Tibial artery (tissue), 4 donors: ENCODE measurements at regions not wholly inside any gene's neighbourhood (a gene's known extent, or its start where the extent isn't known, plus 50 kb on each side); places are given as distances from the start of the nearest gene placed in this dataset.

ENCODE experiments used
- DNase-seq, 2 donors: peaks; one replicate each; pipeline ENCODE4 v3.0.0-alpha.2; 2019
- H3K27ac ChIP-seq, 2 donors: fragments of 200-600 bp; sonication (generic) in 1 of 2; 1 replicate in 1 of 2; 2 replicates in 1 of 2; pipeline ENCODE4 v1.5.1; 2018 to 2019; ENCODE audit warnings: mild to moderate bottlenecking in 1 of 2
- H3K27me3 ChIP-seq, 2 donors: fragments of 200-600 bp; sonication (generic) in 1 of 2; one replicate each; pipeline versions ENCODE4 v1.5.1 to v1.6.0; 2016 to 2019
- H3K36me3 ChIP-seq, 3 donors: fragments of 200-600 bp; sonication (generic) in 2 of 3; one replicate each; pipeline ENCODE4 v1.5.1; 2016 to 2019; ENCODE audit warnings: mild to moderate bottlenecking in 2 of 3
- H3K4me1 ChIP-seq, 4 donors: fragments of 200-600 bp; sonication (generic) in 2 of 4; 1 replicate in 3 of 4; 2 replicates in 1 of 4; pipeline ENCODE4 v1.5.1; 2016 to 2019
- H3K4me3 ChIP-seq, 2 donors: fragments of 200-600 bp; sonication (generic) in 1 of 2; 1 replicate in 1 of 2; 2 replicates in 1 of 2; pipeline ENCODE4 v1.5.1; 2018 to 2019; ENCODE audit warnings: mild to moderate bottlenecking in 2 of 2
- H3K9me3 ChIP-seq, 3 donors: fragments of 200-600 bp; sonication (generic) in 1 of 3; one replicate each; pipeline ENCODE4 v1.5.1; 2016 to 2019
- intact Hi-C: fragments of 100-400 bp; cut with DNase I; formaldehyde crosslinking; loops from one replicate; pipeline ENCODE4 v1.15.0; 2023; ENCODE audit warnings: low total_unique reads
- TF ChIP-seq, protein P1 (sequence below), 2 experiments: fragments of 200-600 bp in 1 of 2; fragments of 450-650 bp in 1 of 2; IDR thresholded peaks; one replicate each; pipeline ENCODE4 v1.5.1; 2017 to 2019; ENCODE audit warnings: antibody characterized with exemption in 2 of 2, mild to moderate bottlenecking in 1 of 2, moderate library complexity in 1 of 2

DNA sequence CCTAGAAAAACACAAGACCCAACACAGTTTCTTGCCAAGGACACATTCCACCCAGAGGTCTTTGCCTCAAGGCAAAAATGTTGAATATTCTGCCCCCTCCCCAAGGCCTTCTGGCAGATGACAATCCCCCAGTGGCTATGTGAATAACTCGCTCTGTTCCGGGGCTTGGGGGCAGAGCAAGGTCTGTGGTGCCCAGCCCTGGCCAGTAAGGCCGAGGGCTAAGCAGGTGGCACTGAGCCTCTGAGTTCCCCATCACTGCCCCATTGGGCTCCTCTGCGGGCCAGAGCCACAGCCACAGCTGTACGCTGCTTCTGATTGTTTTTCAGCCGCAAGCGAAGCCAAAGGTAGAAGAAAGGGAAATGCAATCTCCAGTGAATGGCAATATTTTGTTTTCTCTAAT is 567.9 kb downstream of the CCDC171 start:
- no peak overlapping the region for H3K4me3 ChIP-seq
- peaks cover 0 to 16% (median 10%) of the 10 kb centered on the region in 4 donors for H3K4me1 ChIP-seq
- H3K27me3 ChIP-seq: no peaks in the 10 kb centered on the region
- no peaks in the 10 kb centered on the region for H3K9me3 ChIP-seq
- no peaks in the 10 kb centered on the region for H3K36me3 ChIP-seq
- DNase-seq: no peak
- intact Hi-C loops: no loop called here
- TF ChIP-seq, protein P1, sequence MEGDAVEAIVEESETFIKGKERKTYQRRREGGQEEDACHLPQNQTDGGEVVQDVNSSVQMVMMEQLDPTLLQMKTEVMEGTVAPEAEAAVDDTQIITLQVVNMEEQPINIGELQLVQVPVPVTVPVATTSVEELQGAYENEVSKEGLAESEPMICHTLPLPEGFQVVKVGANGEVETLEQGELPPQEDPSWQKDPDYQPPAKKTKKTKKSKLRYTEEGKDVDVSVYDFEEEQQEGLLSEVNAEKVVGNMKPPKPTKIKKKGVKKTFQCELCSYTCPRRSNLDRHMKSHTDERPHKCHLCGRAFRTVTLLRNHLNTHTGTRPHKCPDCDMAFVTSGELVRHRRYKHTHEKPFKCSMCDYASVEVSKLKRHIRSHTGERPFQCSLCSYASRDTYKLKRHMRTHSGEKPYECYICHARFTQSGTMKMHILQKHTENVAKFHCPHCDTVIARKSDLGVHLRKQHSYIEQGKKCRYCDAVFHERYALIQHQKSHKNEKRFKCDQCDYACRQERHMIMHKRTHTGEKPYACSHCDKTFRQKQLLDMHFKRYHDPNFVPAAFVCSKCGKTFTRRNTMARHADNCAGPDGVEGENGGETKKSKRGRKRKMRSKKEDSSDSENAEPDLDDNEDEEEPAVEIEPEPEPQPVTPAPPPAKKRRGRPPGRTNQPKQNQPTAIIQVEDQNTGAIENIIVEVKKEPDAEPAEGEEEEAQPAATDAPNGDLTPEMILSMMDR (IDR thresholded peaks at IDR 0.05): no peak
- no peak overlapping the region for H3K27ac ChIP-seq

DNA sequence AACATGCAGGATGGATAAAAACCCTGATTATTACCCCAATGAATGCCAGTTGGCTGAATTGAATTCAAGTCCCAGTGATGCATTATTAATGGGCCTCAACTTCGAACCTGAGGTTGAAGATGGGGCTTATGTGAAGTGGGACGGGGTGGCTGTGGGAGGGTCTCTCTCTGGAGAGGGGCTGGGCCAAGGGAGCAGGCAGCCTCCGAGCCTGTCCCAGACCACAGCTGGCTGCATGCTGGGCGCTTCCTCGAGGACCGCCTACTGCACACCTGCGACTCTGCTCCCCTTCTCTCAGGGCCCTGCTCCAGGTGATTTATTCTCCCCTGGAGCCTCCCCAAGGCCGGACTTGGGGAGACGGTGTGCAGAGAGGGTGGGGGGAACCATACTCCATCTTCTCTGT is 568.3 kb downstream of the CCDC171 start:
- intact Hi-C loops: no loop called here
- Histone ChIP-seq H3K27me3 (no peaks in the 10 kb centered on the region), H3K4me3 (no peak overlapping the region), H3K9me3 (no peaks in the 10 kb centered on the region), H3K27ac (no peak overlapping the region), H3K36me3 (no peaks in the 10 kb centered on the region), H3K4me1 (peaks cover 0 to 16% (median 10%) of the 10 kb centered on the region in 4 donors)
- no peak for DNase-seq
- TF ChIP-seq, protein P1 (IDR thresholded peaks at IDR 0.05): no peak

DNA sequence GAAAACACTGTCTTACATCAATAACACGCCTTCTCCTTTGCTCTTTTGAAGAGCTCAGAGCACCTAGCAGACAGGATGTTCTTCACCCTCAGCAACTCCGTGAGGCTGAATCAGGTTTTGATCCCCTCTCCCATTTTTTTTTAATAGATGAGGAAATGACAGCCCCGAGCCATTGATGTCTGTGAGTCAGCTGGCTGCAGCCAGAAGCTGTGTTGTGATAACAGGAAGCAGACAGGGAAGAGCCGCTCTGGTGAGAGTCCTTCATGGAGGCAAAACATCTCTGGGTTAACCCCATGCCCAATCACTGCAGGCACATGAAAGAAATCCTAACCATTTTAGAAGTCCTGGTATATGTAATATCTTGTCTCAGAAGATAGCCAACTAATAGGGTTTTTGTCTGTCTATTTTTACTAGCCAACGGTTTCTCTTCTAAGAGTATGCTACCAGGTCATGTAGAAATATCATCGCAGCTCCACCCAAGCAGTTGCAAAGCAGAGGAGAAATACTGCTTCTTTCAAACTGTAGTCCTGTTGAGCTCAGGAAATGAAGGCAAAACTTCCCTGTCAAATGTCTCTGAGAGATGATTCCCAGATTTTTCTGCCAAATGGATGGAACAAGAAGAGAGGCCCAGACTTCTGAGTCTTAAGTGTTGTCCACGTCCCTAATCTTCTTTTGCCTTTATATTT is 568.9 kb downstream of the CCDC171 start:
- Histone ChIP-seq H3K9me3 (no peaks in the 10 kb centered on the region), H3K27ac (no peak overlapping the region), H3K4me1 (peaks cover 0 to 16% (median 10%) of the 10 kb centered on the region in 4 donors), H3K36me3 (no peaks in the 10 kb centered on the region), H3K4me3 (no peak overlapping the region), H3K27me3 (no peaks in the 10 kb centered on the region)
- no peak for DNase-seq
- intact Hi-C loops: no loop called here
- TF ChIP-seq, protein P1 (IDR thresholded peaks at IDR 0.05): no peak

DNA sequence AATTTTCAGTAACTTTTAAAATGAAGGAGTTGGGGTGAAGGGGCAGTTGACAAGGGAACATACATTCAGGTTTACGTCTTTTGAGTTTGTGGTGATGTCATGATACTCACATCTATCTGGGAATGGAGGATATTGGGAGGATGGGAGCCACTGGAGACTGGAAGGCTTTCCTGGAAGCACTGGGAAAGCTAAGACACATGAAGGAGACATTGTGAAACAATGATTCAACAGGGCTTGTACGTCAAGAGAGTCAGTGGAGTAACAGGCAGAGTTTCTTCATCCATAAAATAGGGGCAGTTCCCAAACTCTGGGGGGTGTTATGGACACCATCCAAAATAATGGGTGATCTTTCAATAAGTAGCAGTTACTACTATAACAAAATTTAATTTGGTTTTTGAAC is 572.8 kb downstream of the CCDC171 start:
- H3K36me3 ChIP-seq: no peaks in the 10 kb centered on the region
- TF ChIP-seq, protein P1 (IDR thresholded peaks at IDR 0.05): no peak
- no peak for DNase-seq
- H3K9me3 ChIP-seq: no peaks in the 10 kb centered on the region
- H3K4me3 ChIP-seq: no peak overlapping the region
- peaks cover 0 to 3% (median 1%) of the 10 kb centered on the region in 4 donors for H3K4me1 ChIP-seq
- H3K27ac ChIP-seq: no peak overlapping the region
- intact Hi-C loops: no loop called here
- H3K27me3 ChIP-seq: no peaks in the 10 kb centered on the region

DNA sequence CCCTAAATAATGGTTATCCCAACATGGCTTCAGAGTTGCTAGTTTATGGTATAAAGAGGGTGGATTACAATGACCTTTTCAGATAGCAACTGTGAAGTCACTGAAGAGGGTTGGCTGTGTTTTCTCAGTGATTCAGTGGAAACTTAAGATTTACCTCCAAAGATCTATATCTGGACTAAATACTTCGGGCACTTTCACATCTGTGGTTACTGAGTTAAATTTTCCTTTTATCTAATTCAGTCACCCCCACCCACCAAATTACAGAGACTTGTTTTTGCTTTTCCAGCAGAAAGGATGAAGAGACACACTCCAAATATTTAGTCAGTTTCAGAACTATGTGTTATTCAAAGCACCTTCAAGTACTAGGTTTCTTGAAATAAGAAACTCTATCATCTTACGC is 573.2 kb downstream of the CCDC171 start:
- Histone ChIP-seq H3K9me3 (no peaks in the 10 kb centered on the region), H3K27ac (no peak overlapping the region), H3K4me3 (no peak overlapping the region), H3K4me1 (no peaks in the 10 kb centered on the region), H3K36me3 (no peaks in the 10 kb centered on the region), H3K27me3 (no peaks in the 10 kb centered on the region)
- intact Hi-C loops: no loop called here
- TF ChIP-seq, protein P1 (IDR thresholded peaks at IDR 0.05): no peak
- DNase-seq: no peak

DNA sequence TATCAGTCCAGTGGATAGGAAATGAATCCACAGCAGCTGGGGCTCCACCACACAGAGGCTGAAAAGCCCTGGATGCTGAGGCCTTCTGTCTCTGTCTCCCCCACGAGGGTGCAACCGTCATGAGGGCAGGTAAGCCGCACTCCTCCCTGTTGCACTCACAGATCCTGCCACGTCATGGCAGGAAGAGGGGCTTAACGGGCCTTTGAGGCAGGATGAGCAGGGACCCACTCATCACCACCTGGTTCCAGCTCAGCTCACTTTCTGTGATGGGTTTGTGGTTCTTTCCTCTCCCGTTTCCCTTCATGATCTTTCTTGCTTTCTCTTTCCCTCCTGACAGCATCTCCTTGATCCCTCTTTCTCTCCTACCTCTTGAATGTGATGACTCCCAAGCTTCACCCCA is 575.2 kb downstream of the CCDC171 start:
- H3K27ac ChIP-seq: no peak overlapping the region
- no peaks in the 10 kb centered on the region for H3K4me1 ChIP-seq
- no peaks in the 10 kb centered on the region for H3K27me3 ChIP-seq
- TF ChIP-seq, protein P1 (IDR thresholded peaks at IDR 0.05): no peak
- DNase-seq: no peak
- H3K4me3 ChIP-seq: no peak overlapping the region
- intact Hi-C loops: no loop called here
- H3K9me3 ChIP-seq: no peaks in the 10 kb centered on the region
- H3K36me3 ChIP-seq: no peaks in the 10 kb centered on the region
